Thyroid gland (tissue), 4 donors: ENCODE measurements at regions not wholly inside any gene's neighbourhood (a gene's known extent, or its start where the extent isn't known, plus 50 kb on each side); places are given as distances from the start of the nearest gene placed in this dataset.

Source experiments
- DNase-seq, 2 donors: peaks; one replicate each; pipeline ENCODE4 v3.0.0-alpha.2; 2019
- H3K27ac ChIP-seq, 3 donors: fragments of 200-600 bp; sonication (generic); 1 replicate in 2 of 3; 2 replicates in 1 of 3; pipeline ENCODE4 v1.5.1; 2016 to 2019; ENCODE audit warnings: mild to moderate bottlenecking in 1 of 3, moderate library complexity in 1 of 3
- H3K27me3 ChIP-seq: fragments of 200-600 bp; sonication (generic); one replicate; pipeline ENCODE4 v1.5.1; 2019
- H3K36me3 ChIP-seq, 2 donors: fragments of 200-600 bp; sonication (generic); one replicate each; pipeline ENCODE4 v1.5.1; 2016 to 2019
- H3K4me1 ChIP-seq, 2 donors: fragments of 200-600 bp; sonication (generic); one replicate each; pipeline ENCODE4 v1.5.1; 2017 to 2019
- H3K4me3 ChIP-seq, 3 donors: fragments of 200-600 bp; sonication (generic); replicated peaks in 1 of 3; 1 replicate in 2 of 3; 2 replicates in 1 of 3; pipeline ENCODE4 v1.5.1; 2016; ENCODE audit warnings: mild to moderate bottlenecking in 1 of 3
- H3K9me3 ChIP-seq: fragments of 200-600 bp; sonication (generic); one replicate; pipeline ENCODE4 v1.5.1; 2017
- POLR2A ChIP-seq, 2 donors: fragments of 450-650 bp; IDR thresholded peaks; one replicate each; pipeline ENCODE4 v1.6.1; 2017; ENCODE audit warnings: antibody characterized with exemption in 2 of 2, mild to moderate bottlenecking in 2 of 2, moderate library complexity in 1 of 2
- WGBS, 2 donors: methylation state at CpG; one replicate each; pipeline ENCODE4 v1.1.5; 2017; 5-methylcytosine and 5-hydroxymethylcytosine counted together
- intact Hi-C: fragments of 100-400 bp; cut with DNase I; formaldehyde crosslinking; loops from one replicate; pipeline ENCODE4 v1.15.1; 2023
- TF ChIP-seq, protein P1 (sequence below), 6 experiments: fragments of 200-600 bp in 3 of 6; fragments of 450-650 bp in 3 of 6; sonication (generic) in 3 of 6; IDR thresholded peaks; one replicate each; pipeline ENCODE4 v1.5.1; 2016 to 2019; ENCODE audit warnings: antibody characterized with exemption in 6 of 6, mild to moderate bottlenecking in 2 of 6, inconsistent platforms in 1 of 6, moderate library complexity in 1 of 6

DNA sequence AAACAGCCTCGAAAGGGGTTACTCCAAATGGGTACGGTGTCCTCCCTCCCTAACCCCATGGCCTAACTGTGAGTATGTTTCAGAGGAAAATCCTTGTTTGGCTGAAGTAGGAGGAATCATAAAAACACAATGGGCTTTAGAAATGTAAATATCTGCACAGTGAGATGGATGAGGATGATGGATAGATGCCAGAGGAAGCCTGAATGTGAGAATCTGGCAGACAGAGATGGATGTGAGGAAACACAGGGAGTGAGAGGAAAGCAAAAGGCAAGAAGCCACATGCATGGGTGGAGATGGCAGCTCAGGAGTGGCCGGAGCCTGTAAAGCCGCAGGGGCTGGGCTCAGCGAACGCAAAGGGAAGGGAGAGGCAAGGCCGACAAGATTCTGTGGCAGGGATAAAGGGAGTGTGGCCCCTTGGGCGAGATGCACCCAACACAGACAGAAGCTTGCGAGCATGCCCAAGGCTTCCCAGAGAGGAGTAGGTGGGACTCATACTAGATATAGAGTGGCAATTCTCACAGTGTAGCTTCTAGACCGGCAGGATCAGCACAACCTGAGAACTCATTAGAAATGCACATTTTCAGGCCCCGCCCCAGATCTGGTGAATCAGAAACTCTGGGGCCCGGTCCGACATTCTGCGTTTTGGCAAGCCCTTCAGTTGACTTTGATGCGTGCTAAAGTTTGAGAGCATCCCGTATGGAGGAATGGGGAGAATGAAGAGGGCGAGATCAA lies 237.3 kb upstream of the CADM1 start:
- WGBS, 2 donors = 89 to 92% methylated on average over 17 of the region's 17 CpGs
- TF ChIP-seq POLR2A (IDR thresholded peaks at IDR 0.05) = no peak
- TF ChIP-seq, protein P1, sequence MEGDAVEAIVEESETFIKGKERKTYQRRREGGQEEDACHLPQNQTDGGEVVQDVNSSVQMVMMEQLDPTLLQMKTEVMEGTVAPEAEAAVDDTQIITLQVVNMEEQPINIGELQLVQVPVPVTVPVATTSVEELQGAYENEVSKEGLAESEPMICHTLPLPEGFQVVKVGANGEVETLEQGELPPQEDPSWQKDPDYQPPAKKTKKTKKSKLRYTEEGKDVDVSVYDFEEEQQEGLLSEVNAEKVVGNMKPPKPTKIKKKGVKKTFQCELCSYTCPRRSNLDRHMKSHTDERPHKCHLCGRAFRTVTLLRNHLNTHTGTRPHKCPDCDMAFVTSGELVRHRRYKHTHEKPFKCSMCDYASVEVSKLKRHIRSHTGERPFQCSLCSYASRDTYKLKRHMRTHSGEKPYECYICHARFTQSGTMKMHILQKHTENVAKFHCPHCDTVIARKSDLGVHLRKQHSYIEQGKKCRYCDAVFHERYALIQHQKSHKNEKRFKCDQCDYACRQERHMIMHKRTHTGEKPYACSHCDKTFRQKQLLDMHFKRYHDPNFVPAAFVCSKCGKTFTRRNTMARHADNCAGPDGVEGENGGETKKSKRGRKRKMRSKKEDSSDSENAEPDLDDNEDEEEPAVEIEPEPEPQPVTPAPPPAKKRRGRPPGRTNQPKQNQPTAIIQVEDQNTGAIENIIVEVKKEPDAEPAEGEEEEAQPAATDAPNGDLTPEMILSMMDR (IDR thresholded peaks at IDR 0.05) = no peak
- Histone ChIP-seq H3K36me3 (no peaks in the 10 kb centered on the region), H3K9me3 (no peaks in the 10 kb centered on the region), H3K27ac (no peak overlapping the region), H3K27me3 (no peaks in the 10 kb centered on the region), H3K4me1 (peaks cover 0 to under 1% of the 10 kb centered on the region in 2 donors), H3K4me3 (no peak overlapping the region)
- no peak for DNase-seq
- intact Hi-C loops = no loop called here

DNA sequence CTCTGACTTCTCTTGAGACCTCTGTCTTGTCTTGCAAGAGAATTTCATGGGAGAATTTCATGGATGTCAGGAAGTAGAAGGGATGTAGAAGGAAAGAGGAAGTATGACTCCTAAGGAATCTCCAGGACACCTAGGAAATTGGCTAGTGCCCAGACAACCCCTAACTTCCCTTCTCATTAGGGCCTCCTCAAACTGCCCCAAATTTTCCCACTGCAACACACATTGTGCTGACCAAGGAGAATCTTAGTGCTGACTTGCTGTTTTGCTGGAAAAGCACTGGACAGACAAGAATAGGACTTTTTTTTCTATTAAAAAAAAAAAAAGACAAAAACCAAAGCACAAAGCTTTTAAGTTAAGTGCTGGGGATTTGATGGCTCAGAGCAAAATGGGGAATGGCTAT lies 236.1 kb upstream of the CADM1 start:
- no peak overlapping the region for H3K4me3 ChIP-seq
- no peaks in the 10 kb centered on the region for H3K36me3 ChIP-seq
- peaks cover 0 to 5% of the 10 kb centered on the region in 2 donors for H3K4me1 ChIP-seq
- intact Hi-C loops = no loop called here
- H3K9me3 ChIP-seq = no peaks in the 10 kb centered on the region
- H3K27me3 ChIP-seq = no peaks in the 10 kb centered on the region
- H3K27ac ChIP-seq = no peak overlapping the region
- TF ChIP-seq, protein P1 (IDR thresholded peaks at IDR 0.05) = no peak
- TF ChIP-seq POLR2A (IDR thresholded peaks at IDR 0.05) = no peak
- no peak for DNase-seq

DNA sequence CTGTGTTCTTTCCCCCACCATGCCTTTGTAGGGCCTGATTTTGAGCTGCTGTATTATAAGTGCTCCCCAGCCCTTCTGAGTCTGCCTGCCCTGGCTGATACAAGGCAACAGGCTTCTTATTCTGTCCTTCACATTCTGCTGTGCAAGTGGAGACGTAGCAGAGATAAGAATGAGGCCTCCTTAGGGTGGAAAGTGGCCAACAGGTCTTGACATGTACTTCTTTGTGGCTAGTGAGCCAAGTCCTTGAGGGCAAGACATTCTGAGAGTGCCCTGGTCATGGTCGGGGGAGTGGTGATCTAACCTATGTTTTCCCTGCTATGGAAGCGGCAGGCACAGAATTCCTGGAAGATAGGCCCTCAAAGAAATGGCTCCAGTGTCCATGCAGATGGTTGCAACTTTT lies 235.7 kb upstream of the CADM1 start:
- Histone ChIP-seq H3K27ac (no peak overlapping the region), H3K4me1 (peaks cover 0 to 5% of the 10 kb centered on the region in 2 donors), H3K4me3 (no peak overlapping the region), H3K9me3 (no peaks in the 10 kb centered on the region), H3K36me3 (no peaks in the 10 kb centered on the region), H3K27me3 (no peaks in the 10 kb centered on the region)
- intact Hi-C loops = no loop called here
- 65 to 70% methylated on average over 3 of the region's 3 CpGs for WGBS, 2 donors
- no peak for DNase-seq
- TF ChIP-seq POLR2A (IDR thresholded peaks at IDR 0.05) = no peak
- TF ChIP-seq, protein P1 (IDR thresholded peaks at IDR 0.05) = no peak

DNA sequence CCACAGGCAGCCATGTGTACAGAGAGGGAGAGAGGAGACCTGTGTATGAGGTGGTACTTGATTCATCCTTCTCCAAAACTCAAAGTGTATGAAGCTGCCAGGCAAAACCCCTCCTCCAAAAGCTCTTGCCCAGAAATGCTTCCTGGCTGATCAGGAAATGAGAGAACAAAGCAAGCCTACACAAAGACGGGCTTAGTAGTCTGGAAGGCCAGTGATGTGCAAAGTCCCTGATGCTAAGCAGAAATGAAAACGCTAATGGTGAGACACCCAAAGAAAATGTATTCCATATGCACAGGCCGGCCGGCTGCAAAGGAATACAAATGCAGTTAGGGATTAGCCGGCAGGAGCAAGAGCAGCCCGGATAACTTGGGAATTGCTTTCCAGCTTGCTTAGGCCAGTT lies 234.9 kb upstream of the CADM1 start:
- no peaks in the 10 kb centered on the region for H3K9me3 ChIP-seq
- TF ChIP-seq, protein P1 (IDR thresholded peaks at IDR 0.05) = no peak
- no peak for TF ChIP-seq POLR2A (IDR thresholded peaks at IDR 0.05)
- H3K4me3 ChIP-seq = no peak overlapping the region
- WGBS, 2 donors = 79 to 82% methylated on average over 6 of the region's 6 CpGs
- intact Hi-C loops = no loop called here
- H3K36me3 ChIP-seq = no peaks in the 10 kb centered on the region
- H3K27me3 ChIP-seq = no peaks in the 10 kb centered on the region
- no peak overlapping the region for H3K27ac ChIP-seq
- peaks cover 0 to 5% of the 10 kb centered on the region in 2 donors for H3K4me1 ChIP-seq
- no peak for DNase-seq

DNA sequence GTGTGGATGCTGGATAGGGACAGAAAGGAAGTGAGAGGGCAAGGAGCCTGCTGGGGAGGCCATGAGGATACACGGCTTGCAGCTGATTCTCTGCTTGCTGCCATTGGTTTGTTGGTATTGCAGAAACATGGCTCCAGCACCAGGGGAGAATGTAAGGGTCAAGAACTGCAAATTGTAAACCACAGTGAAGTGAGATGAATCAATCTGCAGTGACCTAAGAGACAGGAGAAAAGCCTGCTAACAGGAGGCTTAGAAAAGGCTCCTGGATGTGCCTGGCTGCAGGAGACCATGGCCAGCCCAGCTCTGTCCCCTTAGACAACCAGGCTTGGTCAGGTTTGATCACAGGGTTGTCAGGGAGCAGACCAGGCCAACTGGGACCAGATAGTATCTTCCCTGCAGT lies 233.7 kb upstream of the CADM1 start:
- no peaks in the 10 kb centered on the region for H3K36me3 ChIP-seq
- H3K27ac ChIP-seq = no peak overlapping the region
- H3K4me3 ChIP-seq = no peak overlapping the region
- peaks cover 0 to 5% of the 10 kb centered on the region in 2 donors for H3K4me1 ChIP-seq
- WGBS, 2 donors = 95% methylated on average over 1 of the region's 1 CpG
- TF ChIP-seq POLR2A (IDR thresholded peaks at IDR 0.05) = no peak
- TF ChIP-seq, protein P1 (IDR thresholded peaks at IDR 0.05) = no peak
- no peaks in the 10 kb centered on the region for H3K9me3 ChIP-seq
- no peak for DNase-seq
- intact Hi-C loops = no loop called here
- no peaks in the 10 kb centered on the region for H3K27me3 ChIP-seq
